H9 (cell line): ENCODE measurements at regions not wholly inside any gene's neighbourhood (a gene's known extent, or its start where the extent isn't known, plus 50 kb on each side); places are given as distances from the start of the nearest gene placed in this dataset.

ENCODE experiments used
- DNase-seq: peaks from one replicate; pipeline ENCODE4 v3.0.0-alpha.2; 2017
- H2AFZ ChIP-seq: one replicate; pipeline ENCODE4 v1.6.1; 2013; ENCODE audit warnings: mild to moderate bottlenecking, low read length, control low read depth, moderate library complexity
- H2AK5ac ChIP-seq: 2 replicates; pipeline ENCODE4 v1.6.1; 2013; ENCODE audit warnings: low read length, control low read depth, mixed read lengths; ENCODE audit not compliant: insufficient read length
- H2BK120ac ChIP-seq: one replicate; pipeline ENCODE4 v1.6.1; 2013; ENCODE audit warnings: low read depth, mild to moderate bottlenecking, low read length, control low read depth, inconsistent platforms; ENCODE audit not compliant: poor library complexity, severe bottlenecking
- H2BK12ac ChIP-seq: 2 replicates; pipeline ENCODE4 v1.6.1; 2013; ENCODE audit warnings: low read length, control low read depth, mixed read lengths, low read depth; ENCODE audit not compliant: insufficient read length
- H2BK15ac ChIP-seq: 2 replicates; pipeline ENCODE4 v1.6.1; 2013; ENCODE audit warnings: low read depth, low read length, control low read depth
- H2BK20ac ChIP-seq: one replicate; pipeline ENCODE4 v1.6.1; 2013; ENCODE audit warnings: low read depth, mild to moderate bottlenecking, low read length, control low read depth, inconsistent platforms; ENCODE audit not compliant: poor library complexity, severe bottlenecking
- H2BK5ac ChIP-seq: 2 replicates; pipeline ENCODE4 v1.6.1; 2013; ENCODE audit warnings: low read length, control low read depth, mixed read lengths; ENCODE audit not compliant: insufficient read length
- H3K14ac ChIP-seq: 2 replicates; pipeline ENCODE4 v1.6.1; 2013; ENCODE audit warnings: low read length, control low read depth; ENCODE audit not compliant: insufficient read depth
- H3K18ac ChIP-seq: 2 replicates; pipeline ENCODE4 v1.6.1; 2013; ENCODE audit warnings: low read depth, mild to moderate bottlenecking, mixed read lengths, low read length, control low read depth; ENCODE audit not compliant: insufficient read length
- H3K23ac ChIP-seq: 2 replicates; pipeline ENCODE4 v1.6.1; 2013; ENCODE audit warnings: low read length, control low read depth, mixed read lengths, low read depth; ENCODE audit not compliant: insufficient read length
- H3K23me2 ChIP-seq: 2 replicates; pipeline ENCODE4 v1.6.1; 2013; ENCODE audit warnings: low read depth, mild to moderate bottlenecking, mixed read lengths, low read length, control low read depth; ENCODE audit not compliant: insufficient read length, poor library complexity, severe bottlenecking
- H3K27ac ChIP-seq: 2 replicates; pipeline ENCODE4 v1.5.1; 2013; ENCODE audit warnings: low read length, control low read depth, mixed read lengths, low read depth; ENCODE audit not compliant: insufficient read length
- H3K27me3 ChIP-seq: 2 replicates; pipeline ENCODE4 v1.6.1; 2013; ENCODE audit warnings: low read length, control low read depth, inconsistent platforms; ENCODE audit not compliant: insufficient read depth
- H3K4ac ChIP-seq: 2 replicates; pipeline ENCODE4 v1.6.1; 2013; ENCODE audit warnings: low read depth, mild to moderate bottlenecking, control low read depth, inconsistent platforms, low read length, moderate library complexity
- H3K4me1 ChIP-seq: 2 replicates; pipeline ENCODE4 v1.6.1; 2013; ENCODE audit warnings: low read length, control low read depth, inconsistent platforms; ENCODE audit not compliant: insufficient read depth
- H3K4me2 ChIP-seq: 2 replicates; pipeline ENCODE4 v1.6.1; 2013; ENCODE audit warnings: low read length, control low read depth, mixed read lengths; ENCODE audit not compliant: insufficient read length, insufficient read depth
- H3K56ac ChIP-seq: 2 replicates; pipeline ENCODE4 v1.6.1; 2013; ENCODE audit warnings: low read depth, mild to moderate bottlenecking, mixed read lengths, low read length, control low read depth; ENCODE audit not compliant: insufficient read length
- H3K79me1 ChIP-seq: 2 replicates; pipeline ENCODE4 v1.6.1; 2013; ENCODE audit warnings: low read depth, mild to moderate bottlenecking, moderate library complexity, low read length, control low read depth, inconsistent platforms; ENCODE audit not compliant: insufficient read depth, poor library complexity, severe bottlenecking
- H3K79me2 ChIP-seq: 2 replicates; pipeline ENCODE4 v1.6.1; 2013; ENCODE audit warnings: low read length, control low read depth, inconsistent platforms; ENCODE audit not compliant: insufficient read depth
- H3K9ac ChIP-seq: 2 replicates; pipeline ENCODE4 v1.6.1; 2013; ENCODE audit warnings: low read length, control low read depth, mixed read lengths; ENCODE audit not compliant: insufficient read length; ENCODE audit errors: extremely low read depth
- H3K9me3 ChIP-seq: one replicate; pipeline ENCODE4 v1.6.1; 2013; ENCODE audit warnings: low read depth, low read length, inconsistent platforms; ENCODE audit not compliant: control insufficient read depth
- H3T11ph ChIP-seq: one replicate; pipeline ENCODE4 v1.6.1; 2013; ENCODE audit warnings: mild to moderate bottlenecking, low read length, control low read depth, inconsistent platforms
- H4K20me1 ChIP-seq: one replicate; pipeline ENCODE4 v1.6.1; 2013; ENCODE audit not compliant: control insufficient read depth, insufficient read length, insufficient read depth
- H4K5ac ChIP-seq: 2 replicates; pipeline ENCODE4 v1.6.1; 2013; ENCODE audit warnings: low read depth, mild to moderate bottlenecking, mixed read lengths, low read length, control low read depth; ENCODE audit not compliant: insufficient read length
- H4K8ac ChIP-seq: replicated peaks from 2 replicates; pipeline ENCODE4 v1.6.1; 2013; ENCODE audit warnings: low read length, control low read depth, mixed read lengths, low read depth; ENCODE audit not compliant: insufficient read length
- H4K91ac ChIP-seq: 2 replicates; pipeline ENCODE4 v1.6.1; 2013; ENCODE audit warnings: low read depth, mild to moderate bottlenecking, moderate library complexity, mixed read lengths, low read length, control low read depth; ENCODE audit not compliant: insufficient read length
- H3K27ac Mint-ChIP-seq, 3 experiments: 2 replicates in 2 of 3; 3 replicates in 1 of 3; pipeline ENCODE4 v1.8.0; 2020 to 2021; ENCODE audit warnings: mixed read lengths in 3 of 3, mild to moderate bottlenecking in 1 of 3, moderate library complexity in 1 of 3
- H3K27me3 Mint-ChIP-seq: 2 replicates; pipeline ENCODE4 v1.8.0; 2021; ENCODE audit warnings: low read depth, mild to moderate bottlenecking, moderate library complexity, mixed read lengths
- H3K36me3 Mint-ChIP-seq, 3 experiments: 2 replicates in 2 of 3; 3 replicates in 1 of 3; pipeline ENCODE4 v1.8.0; 2020 to 2021; ENCODE audit warnings: low read depth in 3 of 3, mixed read lengths in 3 of 3; ENCODE audit not compliant: insufficient read depth in 1 of 3
- H3K4me1 Mint-ChIP-seq, 2 experiments: 2 replicates each; pipeline ENCODE4 v1.8.0; 2020; ENCODE audit warnings: mixed read lengths in 2 of 2
- H3K4me3 Mint-ChIP-seq, 2 experiments: 2 replicates in 1 of 2; 3 replicates in 1 of 2; pipeline ENCODE4 v1.8.0; 2020 to 2021; ENCODE audit warnings: mild to moderate bottlenecking in 2 of 2, mixed read lengths in 2 of 2, moderate library complexity in 1 of 2
- H3K9me3 Mint-ChIP-seq, 2 experiments: 2 replicates in 1 of 2; 3 replicates in 1 of 2; pipeline ENCODE4 v1.8.0; 2020; ENCODE audit warnings: mild to moderate bottlenecking in 2 of 2, mixed read lengths in 2 of 2, moderate library complexity in 1 of 2
- WGBS: extraction: QIAGEN DNeasy Blood & Tissue Kit; methylation state at CpG from one replicate; pipeline ENCODE4 v1.1.7; 2013; ENCODE audit warnings: missing lambda C conversion rate, low lambda C conversion rate, mixed read lengths; ENCODE audit not compliant: insufficient read length; ENCODE audit errors: extremely low coverage; 5-methylcytosine and 5-hydroxymethylcytosine counted together
- TF ChIP-seq, protein P1 (sequence below): fragments of 200-600 bp; sonication (generic); conservative IDR thresholded peaks from 3 replicates; pipeline ENCODE4 v1.8.0; 2021; ENCODE audit warnings: antibody characterized with exemption, mild to moderate bottlenecking

DNA sequence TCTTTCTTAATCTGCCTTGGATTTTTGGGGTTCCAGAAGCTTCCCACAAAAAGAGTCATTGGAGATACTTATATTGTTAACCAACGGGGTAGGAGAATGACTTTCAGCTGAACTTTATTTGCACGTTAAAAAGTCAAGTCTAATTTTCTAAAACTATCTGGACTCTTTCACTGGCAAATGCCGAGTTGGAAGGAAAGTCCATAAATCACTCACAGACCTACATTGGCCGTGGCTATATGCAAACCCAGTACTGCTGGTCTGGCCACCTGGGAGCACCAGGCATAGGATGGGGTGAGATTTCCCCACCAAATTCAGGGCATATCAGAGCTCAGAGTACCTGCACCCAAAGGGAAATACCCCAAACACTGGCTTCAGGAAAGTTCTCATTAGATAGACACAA lies 71.3 kb upstream of the SALL4 start:
- no CpG with 5 or more reads among the region's 4 CpGs for WGBS
- Histone ChIP-seq H3K23me2 (no peaks in the 10 kb centered on the region), H2AFZ (no peak overlapping the region), H3K23ac (no peak overlapping the region), H4K91ac (no peak overlapping the region), H4K20me1 (no peaks in the 10 kb centered on the region), H3K4ac (no peak overlapping the region), H3K18ac (no peak overlapping the region), H3K9ac (no peak overlapping the region), H3K14ac (no peak overlapping the region), H4K5ac (no peak overlapping the region), H3K79me2 (no peaks in the 10 kb centered on the region), H4K8ac (no peak overlapping the region), H2BK12ac (no peak overlapping the region), H2BK120ac (no peak overlapping the region), H3K4me2 (no peak overlapping the region), H3K27me3 (no peaks in the 10 kb centered on the region), H3K4me1 (no peaks in the 10 kb centered on the region), H3K9me3 (no peaks in the 10 kb centered on the region), H2AK5ac (no peak overlapping the region), H3T11ph (no peak overlapping the region), H2BK20ac (no peak overlapping the region), H3K56ac (no peak overlapping the region), H3K27ac (no peak overlapping the region), H2BK15ac (no peak overlapping the region), H3K79me1 (no peaks in the 10 kb centered on the region), H2BK5ac (no peak overlapping the region)
- Mint-ChIP-seq H3K27me3 (no peaks in the 10 kb centered on the region), H3K27ac (no peak overlapping the region; a peak in 1 of 7 replicates), H3K4me3 (no peak overlapping the region), H3K36me3 (no peaks in the 10 kb centered on the region), H3K4me1 (peaks cover 0 to 5% of the 10 kb centered on the region in 2 experiments; a peak in 2 of 4 replicates), H3K9me3 (no peaks in the 10 kb centered on the region)
- DNase-seq = no peak
- TF ChIP-seq, protein P1, sequence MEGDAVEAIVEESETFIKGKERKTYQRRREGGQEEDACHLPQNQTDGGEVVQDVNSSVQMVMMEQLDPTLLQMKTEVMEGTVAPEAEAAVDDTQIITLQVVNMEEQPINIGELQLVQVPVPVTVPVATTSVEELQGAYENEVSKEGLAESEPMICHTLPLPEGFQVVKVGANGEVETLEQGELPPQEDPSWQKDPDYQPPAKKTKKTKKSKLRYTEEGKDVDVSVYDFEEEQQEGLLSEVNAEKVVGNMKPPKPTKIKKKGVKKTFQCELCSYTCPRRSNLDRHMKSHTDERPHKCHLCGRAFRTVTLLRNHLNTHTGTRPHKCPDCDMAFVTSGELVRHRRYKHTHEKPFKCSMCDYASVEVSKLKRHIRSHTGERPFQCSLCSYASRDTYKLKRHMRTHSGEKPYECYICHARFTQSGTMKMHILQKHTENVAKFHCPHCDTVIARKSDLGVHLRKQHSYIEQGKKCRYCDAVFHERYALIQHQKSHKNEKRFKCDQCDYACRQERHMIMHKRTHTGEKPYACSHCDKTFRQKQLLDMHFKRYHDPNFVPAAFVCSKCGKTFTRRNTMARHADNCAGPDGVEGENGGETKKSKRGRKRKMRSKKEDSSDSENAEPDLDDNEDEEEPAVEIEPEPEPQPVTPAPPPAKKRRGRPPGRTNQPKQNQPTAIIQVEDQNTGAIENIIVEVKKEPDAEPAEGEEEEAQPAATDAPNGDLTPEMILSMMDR = no peak
